H9 (cell line): ENCODE measurements at regions not wholly inside any gene's neighbourhood (a gene's known extent, or its start where the extent isn't known, plus 50 kb on each side); places are given as distances from the start of the nearest gene placed in this dataset.

Source experiments
- DNase-seq: peaks from one replicate; pipeline ENCODE4 v3.0.0-alpha.2; 2017
- H2AFZ ChIP-seq: one replicate; pipeline ENCODE4 v1.6.1; 2013; ENCODE audit warnings: mild to moderate bottlenecking, low read length, control low read depth, moderate library complexity
- H2AK5ac ChIP-seq: 2 replicates; pipeline ENCODE4 v1.6.1; 2013; ENCODE audit warnings: low read length, control low read depth, mixed read lengths; ENCODE audit not compliant: insufficient read length
- H2BK120ac ChIP-seq: one replicate; pipeline ENCODE4 v1.6.1; 2013; ENCODE audit warnings: low read depth, mild to moderate bottlenecking, low read length, control low read depth, inconsistent platforms; ENCODE audit not compliant: poor library complexity, severe bottlenecking
- H2BK12ac ChIP-seq: 2 replicates; pipeline ENCODE4 v1.6.1; 2013; ENCODE audit warnings: low read length, control low read depth, mixed read lengths, low read depth; ENCODE audit not compliant: insufficient read length
- H2BK15ac ChIP-seq: 2 replicates; pipeline ENCODE4 v1.6.1; 2013; ENCODE audit warnings: low read depth, low read length, control low read depth
- H2BK20ac ChIP-seq: one replicate; pipeline ENCODE4 v1.6.1; 2013; ENCODE audit warnings: low read depth, mild to moderate bottlenecking, low read length, control low read depth, inconsistent platforms; ENCODE audit not compliant: poor library complexity, severe bottlenecking
- H2BK5ac ChIP-seq: 2 replicates; pipeline ENCODE4 v1.6.1; 2013; ENCODE audit warnings: low read length, control low read depth, mixed read lengths; ENCODE audit not compliant: insufficient read length
- H3K14ac ChIP-seq: 2 replicates; pipeline ENCODE4 v1.6.1; 2013; ENCODE audit warnings: low read length, control low read depth; ENCODE audit not compliant: insufficient read depth
- H3K18ac ChIP-seq: 2 replicates; pipeline ENCODE4 v1.6.1; 2013; ENCODE audit warnings: low read depth, mild to moderate bottlenecking, mixed read lengths, low read length, control low read depth; ENCODE audit not compliant: insufficient read length
- H3K23ac ChIP-seq: 2 replicates; pipeline ENCODE4 v1.6.1; 2013; ENCODE audit warnings: low read length, control low read depth, mixed read lengths, low read depth; ENCODE audit not compliant: insufficient read length
- H3K23me2 ChIP-seq: 2 replicates; pipeline ENCODE4 v1.6.1; 2013; ENCODE audit warnings: low read depth, mild to moderate bottlenecking, mixed read lengths, low read length, control low read depth; ENCODE audit not compliant: insufficient read length, poor library complexity, severe bottlenecking
- H3K27ac ChIP-seq: 2 replicates; pipeline ENCODE4 v1.5.1; 2013; ENCODE audit warnings: low read length, control low read depth, mixed read lengths, low read depth; ENCODE audit not compliant: insufficient read length
- H3K27me3 ChIP-seq: 2 replicates; pipeline ENCODE4 v1.6.1; 2013; ENCODE audit warnings: low read length, control low read depth, inconsistent platforms; ENCODE audit not compliant: insufficient read depth
- H3K4ac ChIP-seq: 2 replicates; pipeline ENCODE4 v1.6.1; 2013; ENCODE audit warnings: low read depth, mild to moderate bottlenecking, control low read depth, inconsistent platforms, low read length, moderate library complexity
- H3K4me1 ChIP-seq: 2 replicates; pipeline ENCODE4 v1.6.1; 2013; ENCODE audit warnings: low read length, control low read depth, inconsistent platforms; ENCODE audit not compliant: insufficient read depth
- H3K4me2 ChIP-seq: 2 replicates; pipeline ENCODE4 v1.6.1; 2013; ENCODE audit warnings: low read length, control low read depth, mixed read lengths; ENCODE audit not compliant: insufficient read length, insufficient read depth
- H3K56ac ChIP-seq: 2 replicates; pipeline ENCODE4 v1.6.1; 2013; ENCODE audit warnings: low read depth, mild to moderate bottlenecking, mixed read lengths, low read length, control low read depth; ENCODE audit not compliant: insufficient read length
- H3K79me1 ChIP-seq: 2 replicates; pipeline ENCODE4 v1.6.1; 2013; ENCODE audit warnings: low read depth, mild to moderate bottlenecking, moderate library complexity, low read length, control low read depth, inconsistent platforms; ENCODE audit not compliant: insufficient read depth, poor library complexity, severe bottlenecking
- H3K79me2 ChIP-seq: 2 replicates; pipeline ENCODE4 v1.6.1; 2013; ENCODE audit warnings: low read length, control low read depth, inconsistent platforms; ENCODE audit not compliant: insufficient read depth
- H3K9ac ChIP-seq: 2 replicates; pipeline ENCODE4 v1.6.1; 2013; ENCODE audit warnings: low read length, control low read depth, mixed read lengths; ENCODE audit not compliant: insufficient read length; ENCODE audit errors: extremely low read depth
- H3K9me3 ChIP-seq: one replicate; pipeline ENCODE4 v1.6.1; 2013; ENCODE audit warnings: low read depth, low read length, inconsistent platforms; ENCODE audit not compliant: control insufficient read depth
- H3T11ph ChIP-seq: one replicate; pipeline ENCODE4 v1.6.1; 2013; ENCODE audit warnings: mild to moderate bottlenecking, low read length, control low read depth, inconsistent platforms
- H4K20me1 ChIP-seq: one replicate; pipeline ENCODE4 v1.6.1; 2013; ENCODE audit not compliant: control insufficient read depth, insufficient read length, insufficient read depth
- H4K5ac ChIP-seq: 2 replicates; pipeline ENCODE4 v1.6.1; 2013; ENCODE audit warnings: low read depth, mild to moderate bottlenecking, mixed read lengths, low read length, control low read depth; ENCODE audit not compliant: insufficient read length
- H4K8ac ChIP-seq: replicated peaks from 2 replicates; pipeline ENCODE4 v1.6.1; 2013; ENCODE audit warnings: low read length, control low read depth, mixed read lengths, low read depth; ENCODE audit not compliant: insufficient read length
- H4K91ac ChIP-seq: 2 replicates; pipeline ENCODE4 v1.6.1; 2013; ENCODE audit warnings: low read depth, mild to moderate bottlenecking, moderate library complexity, mixed read lengths, low read length, control low read depth; ENCODE audit not compliant: insufficient read length
- H3K27ac Mint-ChIP-seq, 3 experiments: 2 replicates in 2 of 3; 3 replicates in 1 of 3; pipeline ENCODE4 v1.8.0; 2020 to 2021; ENCODE audit warnings: mixed read lengths in 3 of 3, mild to moderate bottlenecking in 1 of 3, moderate library complexity in 1 of 3
- H3K27me3 Mint-ChIP-seq: 2 replicates; pipeline ENCODE4 v1.8.0; 2021; ENCODE audit warnings: low read depth, mild to moderate bottlenecking, moderate library complexity, mixed read lengths
- H3K36me3 Mint-ChIP-seq, 3 experiments: 2 replicates in 2 of 3; 3 replicates in 1 of 3; pipeline ENCODE4 v1.8.0; 2020 to 2021; ENCODE audit warnings: low read depth in 3 of 3, mixed read lengths in 3 of 3; ENCODE audit not compliant: insufficient read depth in 1 of 3
- H3K4me1 Mint-ChIP-seq, 2 experiments: 2 replicates each; pipeline ENCODE4 v1.8.0; 2020; ENCODE audit warnings: mixed read lengths in 2 of 2
- H3K4me3 Mint-ChIP-seq, 2 experiments: 2 replicates in 1 of 2; 3 replicates in 1 of 2; pipeline ENCODE4 v1.8.0; 2020 to 2021; ENCODE audit warnings: mild to moderate bottlenecking in 2 of 2, mixed read lengths in 2 of 2, moderate library complexity in 1 of 2
- H3K9me3 Mint-ChIP-seq, 2 experiments: 2 replicates in 1 of 2; 3 replicates in 1 of 2; pipeline ENCODE4 v1.8.0; 2020; ENCODE audit warnings: mild to moderate bottlenecking in 2 of 2, mixed read lengths in 2 of 2, moderate library complexity in 1 of 2
- TF ChIP-seq, protein P1 (sequence below): fragments of 200-600 bp; sonication (generic); conservative IDR thresholded peaks from 3 replicates; pipeline ENCODE4 v1.8.0; 2021; ENCODE audit warnings: antibody characterized with exemption, mild to moderate bottlenecking

GRCh38 chr4:107366900-107367299, 330.8 kb upstream of the DKK2 start:
- H3K18ac ChIP-seq, result no peak overlapping the region
- H3K4me2 ChIP-seq, result no peak overlapping the region
- no peak overlapping the region for H2AFZ ChIP-seq
- H4K8ac ChIP-seq, result no peak overlapping the region
- no peak overlapping the region for H2BK120ac ChIP-seq
- H3K4ac ChIP-seq, result no peak overlapping the region
- no peak overlapping the region for H4K91ac ChIP-seq
- no peak overlapping the region for H3K56ac ChIP-seq
- H3K27me3 ChIP-seq, result no peaks in the 10 kb centered on the region
- no peak overlapping the region for H3T11ph ChIP-seq
- peaks cover 0 to 5% (median 0%) of the 10 kb centered on the region in 3 experiments; a peak in 3 of 7 replicates for H3K36me3 Mint-ChIP-seq
- no peak for DNase-seq
- no peaks in the 10 kb centered on the region for H3K27me3 Mint-ChIP-seq
- H3K4me1 Mint-ChIP-seq, result peaks cover 25 to 29% of the 10 kb centered on the region in 2 experiments
- no peak overlapping the region for H3K4me3 Mint-ChIP-seq
- no peak overlapping the region for H2BK15ac ChIP-seq
- H2BK20ac ChIP-seq, result no peak overlapping the region
- H3K23ac ChIP-seq, result no peak overlapping the region
- no peaks in the 10 kb centered on the region for H3K79me2 ChIP-seq
- no peak overlapping the region for H3K27ac ChIP-seq
- H3K79me1 ChIP-seq, result no peaks in the 10 kb centered on the region
- no peak overlapping the region for H2AK5ac ChIP-seq
- no peak overlapping the region for H4K5ac ChIP-seq
- no peaks in the 10 kb centered on the region for H3K23me2 ChIP-seq
- no peak overlapping the region for H2BK12ac ChIP-seq
- H3K9ac ChIP-seq, result no peak overlapping the region
- peaks cover 3 to 4% of the 10 kb centered on the region in 2 experiments; a peak in 4 of 5 replicates for H3K9me3 Mint-ChIP-seq
- no peaks in the 10 kb centered on the region for H4K20me1 ChIP-seq
- TF ChIP-seq, protein P1, sequence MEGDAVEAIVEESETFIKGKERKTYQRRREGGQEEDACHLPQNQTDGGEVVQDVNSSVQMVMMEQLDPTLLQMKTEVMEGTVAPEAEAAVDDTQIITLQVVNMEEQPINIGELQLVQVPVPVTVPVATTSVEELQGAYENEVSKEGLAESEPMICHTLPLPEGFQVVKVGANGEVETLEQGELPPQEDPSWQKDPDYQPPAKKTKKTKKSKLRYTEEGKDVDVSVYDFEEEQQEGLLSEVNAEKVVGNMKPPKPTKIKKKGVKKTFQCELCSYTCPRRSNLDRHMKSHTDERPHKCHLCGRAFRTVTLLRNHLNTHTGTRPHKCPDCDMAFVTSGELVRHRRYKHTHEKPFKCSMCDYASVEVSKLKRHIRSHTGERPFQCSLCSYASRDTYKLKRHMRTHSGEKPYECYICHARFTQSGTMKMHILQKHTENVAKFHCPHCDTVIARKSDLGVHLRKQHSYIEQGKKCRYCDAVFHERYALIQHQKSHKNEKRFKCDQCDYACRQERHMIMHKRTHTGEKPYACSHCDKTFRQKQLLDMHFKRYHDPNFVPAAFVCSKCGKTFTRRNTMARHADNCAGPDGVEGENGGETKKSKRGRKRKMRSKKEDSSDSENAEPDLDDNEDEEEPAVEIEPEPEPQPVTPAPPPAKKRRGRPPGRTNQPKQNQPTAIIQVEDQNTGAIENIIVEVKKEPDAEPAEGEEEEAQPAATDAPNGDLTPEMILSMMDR, result no peak
- no peaks in the 10 kb centered on the region for H3K9me3 ChIP-seq
- no peak overlapping the region for H3K14ac ChIP-seq
- H3K4me1 ChIP-seq, result no peaks in the 10 kb centered on the region; the same call in 1 of the 2 replicates
- peak overlapping the region in 2 of 3 experiments; percentile 28 to 50; a peak in 3 of 7 replicates for H3K27ac Mint-ChIP-seq
- H2BK5ac ChIP-seq, result no peak overlapping the region
